Smooth muscle cell (in vitro differentiated cells): ENCODE measurements at regions not wholly inside any gene's neighbourhood (a gene's known extent, or its start where the extent isn't known, plus 50 kb on each side); places are given as distances from the start of the nearest gene placed in this dataset.

Experiments
- DNase-seq: peaks from one replicate; lab custom pipeline; 2025; ENCODE audit not compliant: unreplicated experiment; lab: John Stamatoyannopoulos, UW
- H2AFZ ChIP-seq: fragments of 200-600 bp; sonication (generic); 2 replicates; pipeline ENCODE4 v1.6.0; 2016; ENCODE audit warnings: antibody characterized with exemption, low read depth, mild to moderate bottlenecking
- H3F3A ChIP-seq: fragments of 200-600 bp; sonication (generic); 2 replicates; pipeline ENCODE4 v1.6.0; 2017; ENCODE audit warnings: antibody characterized with exemption, low read depth
- H3K27ac ChIP-seq: fragments of 200-600 bp; sonication (generic); 2 replicates; pipeline ENCODE4 v1.5.1; 2016; ENCODE audit warnings: low read depth, mild to moderate bottlenecking
- H3K27me3 ChIP-seq: fragments of 200-600 bp; sonication (generic); 2 replicates; pipeline ENCODE4 v1.6.1; 2016; ENCODE audit warnings: low read depth, mild to moderate bottlenecking
- H3K36me3 ChIP-seq: fragments of 200-600 bp; sonication (generic); 2 replicates; pipeline ENCODE4 v1.5.1; 2016; ENCODE audit warnings: low read depth
- H3K4me1 ChIP-seq: fragments of 200-600 bp; sonication (generic); 2 replicates; pipeline ENCODE4 v1.5.1; 2016; ENCODE audit warnings: low read depth
- H3K4me2 ChIP-seq: fragments of 200-600 bp; sonication (generic); 2 replicates; pipeline ENCODE4 v1.6.0; 2016; ENCODE audit warnings: mild to moderate bottlenecking
- H3K4me3 ChIP-seq: fragments of 200-600 bp; sonication (generic); 2 replicates; pipeline ENCODE4 v1.5.1; 2016; ENCODE audit warnings: mild to moderate bottlenecking
- H3K79me2 ChIP-seq: fragments of 200-600 bp; sonication (generic); 2 replicates; pipeline ENCODE4 v1.6.0; 2016; ENCODE audit warnings: low read depth, mild to moderate bottlenecking
- H3K9ac ChIP-seq: fragments of 200-600 bp; sonication (generic); 2 replicates; pipeline ENCODE4 v1.6.0; 2016; ENCODE audit warnings: low read depth
- H3K9me3 ChIP-seq: fragments of 200-600 bp; sonication (generic); replicated peaks from 2 replicates; pipeline ENCODE4 v1.5.1; 2016; ENCODE audit warnings: low read depth
- H4K20me1 ChIP-seq: fragments of 200-600 bp; sonication (generic); 2 replicates; pipeline ENCODE4 v1.6.0; 2016; ENCODE audit warnings: low read depth
- CTCF ChIP-seq: fragments of 200-600 bp; sonication (generic); IDR thresholded peaks from 2 replicates; pipeline ENCODE4 v1.5.1; 2017; ENCODE audit warnings: borderline replicate concordance, mild to moderate bottlenecking, antibody characterized with exemption; ENCODE audit not compliant: insufficient read depth, poor library complexity, severe bottlenecking
- WGBS: methylation state at CpG from one replicate; pipeline ENCODE4 v1.1.7; 2016; ENCODE audit warnings: low lambda C conversion rate; 5-methylcytosine and 5-hydroxymethylcytosine counted together

DNA sequence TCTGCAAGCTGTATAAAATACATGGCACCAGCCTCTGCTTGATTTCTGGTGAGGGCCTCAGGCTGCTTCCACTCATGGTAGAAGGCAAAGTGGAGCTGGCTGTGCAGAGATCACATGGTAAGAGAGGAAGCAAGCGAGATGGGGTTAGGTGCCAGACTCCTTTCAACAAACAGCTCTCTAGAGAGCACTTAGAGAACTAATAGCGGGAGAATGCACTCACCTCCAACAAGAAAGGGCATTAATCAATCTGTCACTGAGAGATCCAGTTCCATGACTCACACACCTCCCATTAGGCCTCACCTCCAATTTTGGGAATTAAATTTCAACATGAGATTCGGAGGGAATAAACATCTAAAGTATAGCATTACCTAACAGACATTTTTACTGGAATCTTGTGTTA is 644.1 kb upstream of the ARRDC4 start:
- no peak for TF ChIP-seq CTCF
- Histone ChIP-seq H3K27ac (no peak overlapping the region), H3K9ac (no peak overlapping the region), H4K20me1 (no peaks in the 10 kb centered on the region), H3K4me2 (no peak overlapping the region), H3K4me3 (no peak overlapping the region), H3K27me3 (no peaks in the 10 kb centered on the region), H3K79me2 (no peaks in the 10 kb centered on the region), H3K9me3 (no peaks in the 10 kb centered on the region), H2AFZ (no peak overlapping the region), H3K4me1 (no peaks in the 10 kb centered on the region), H3K36me3 (no peaks in the 10 kb centered on the region), H3F3A (no peaks in the 10 kb centered on the region)
- no peak for DNase-seq
- 72% methylated on average over 3 of the region's 3 CpGs for WGBS

DNA sequence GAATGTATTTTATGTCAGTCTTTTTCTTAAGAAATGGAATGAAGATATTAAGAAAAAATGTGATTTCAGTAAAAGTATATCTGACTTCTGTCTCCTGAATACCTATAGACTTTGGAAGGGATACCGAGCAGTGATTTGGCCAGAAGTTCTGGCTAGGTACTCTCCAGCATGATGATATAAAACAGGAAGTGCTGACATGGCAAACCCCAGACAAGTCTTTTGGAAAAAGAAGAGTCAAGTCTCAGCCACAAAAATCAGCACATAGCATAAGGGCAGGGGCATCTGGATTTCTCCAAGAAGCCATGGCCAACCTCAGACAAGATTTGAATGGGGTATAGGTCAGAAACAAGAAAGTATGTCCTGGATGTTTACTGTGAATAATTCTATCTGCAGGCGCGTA is 643.3 kb upstream of the ARRDC4 start:
- Histone ChIP-seq H3K9me3 (no peaks in the 10 kb centered on the region), H3K79me2 (no peaks in the 10 kb centered on the region), H3K4me1 (no peaks in the 10 kb centered on the region), H3K36me3 (no peaks in the 10 kb centered on the region), H3K9ac (no peak overlapping the region), H3K4me2 (no peak overlapping the region), H4K20me1 (no peaks in the 10 kb centered on the region), H3K27me3 (no peaks in the 10 kb centered on the region), H3F3A (no peaks in the 10 kb centered on the region), H3K4me3 (no peak overlapping the region), H2AFZ (no peak overlapping the region), H3K27ac (no peak overlapping the region)
- TF ChIP-seq CTCF = no peak
- 91% methylated on average over 3 of the region's 3 CpGs for WGBS
- DNase-seq = no peak

DNA sequence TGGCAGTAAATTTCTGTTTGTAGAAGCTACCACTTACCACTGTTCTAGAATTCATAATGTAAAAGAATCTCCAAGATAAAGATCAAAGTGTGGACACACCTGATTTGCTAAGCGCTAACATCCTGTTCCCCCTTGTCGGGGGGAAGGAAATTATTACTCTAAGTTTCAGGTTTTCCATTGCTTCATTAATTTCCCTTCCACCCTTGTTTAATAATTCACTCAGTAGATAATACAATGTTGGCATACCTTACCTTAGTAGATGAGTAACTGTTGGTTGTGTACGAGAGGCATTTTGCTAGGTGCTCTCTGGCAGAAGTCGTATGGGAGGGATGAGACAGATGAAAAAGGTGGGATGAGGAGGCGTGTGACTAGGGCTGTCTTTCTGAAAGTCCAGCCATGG is 641.2 kb upstream of the ARRDC4 start:
- no peaks in the 10 kb centered on the region for H3K36me3 ChIP-seq
- DNase-seq = no peak
- WGBS = 86% methylated on average over 5 of the region's 5 CpGs

More for the DNA sequence above, 641.2 kb upstream of the ARRDC4 start:
- Histone ChIP-seq H3K27ac (no peak overlapping the region), H3K9ac (no peak overlapping the region), H3F3A (no peaks in the 10 kb centered on the region), H3K27me3 (no peaks in the 10 kb centered on the region), H2AFZ (no peak overlapping the region), H3K9me3 (no peaks in the 10 kb centered on the region), H3K4me1 (no peaks in the 10 kb centered on the region), H3K4me3 (no peak overlapping the region), H4K20me1 (no peaks in the 10 kb centered on the region), H3K4me2 (no peak overlapping the region), H3K79me2 (no peaks in the 10 kb centered on the region)
- no peak for TF ChIP-seq CTCF
